Right atrium auricular region (tissue), 2 donors: ENCODE measurements at regions not wholly inside any gene's neighbourhood (a gene's known extent, or its start where the extent isn't known, plus 50 kb on each side); places are given as distances from the start of the nearest gene placed in this dataset.

Experiments
- DNase-seq: peaks from one replicate; pipeline ENCODE4 v3.0.0-alpha.2; 2019; ENCODE audit warnings: low spot score
- H3K27ac ChIP-seq, 2 donors: fragments of 200-600 bp; sonication (generic); 1 replicate in 1 of 2; 2 replicates in 1 of 2; pipeline ENCODE4 v1.5.1; 2016 to 2019
- H3K27me3 ChIP-seq, 2 donors: fragments of 200-600 bp; sonication (generic); one replicate each; pipeline versions ENCODE4 v1.5.1 to v1.6.0; 2017 to 2019
- H3K36me3 ChIP-seq: fragments of 200-600 bp; sonication (generic); one replicate; pipeline ENCODE4 v1.5.1; 2016
- H3K4me1 ChIP-seq, 2 donors: fragments of 200-600 bp; sonication (generic); one replicate each; pipeline versions ENCODE4 v1.5.1 to v1.6.0; 2017 to 2019
- H3K4me3 ChIP-seq, 2 donors: fragments of 200-600 bp; sonication (generic); 1 replicate in 1 of 2; 2 replicates in 1 of 2; pipeline ENCODE4 v1.5.1; 2017 to 2019; ENCODE audit warnings: mild to moderate bottlenecking in 1 of 2, moderate library complexity in 1 of 2
- H3K9me3 ChIP-seq, 2 donors: fragments of 200-600 bp; sonication (generic); one replicate each; pipeline ENCODE4 v1.5.1; 2019
- CTCF ChIP-seq, 2 donors: fragments of 200-600 bp; sonication (generic); IDR thresholded peaks; one replicate each; pipeline ENCODE4 v1.5.1; 2019; ENCODE audit warnings: antibody characterized with exemption in 2 of 2

DNA sequence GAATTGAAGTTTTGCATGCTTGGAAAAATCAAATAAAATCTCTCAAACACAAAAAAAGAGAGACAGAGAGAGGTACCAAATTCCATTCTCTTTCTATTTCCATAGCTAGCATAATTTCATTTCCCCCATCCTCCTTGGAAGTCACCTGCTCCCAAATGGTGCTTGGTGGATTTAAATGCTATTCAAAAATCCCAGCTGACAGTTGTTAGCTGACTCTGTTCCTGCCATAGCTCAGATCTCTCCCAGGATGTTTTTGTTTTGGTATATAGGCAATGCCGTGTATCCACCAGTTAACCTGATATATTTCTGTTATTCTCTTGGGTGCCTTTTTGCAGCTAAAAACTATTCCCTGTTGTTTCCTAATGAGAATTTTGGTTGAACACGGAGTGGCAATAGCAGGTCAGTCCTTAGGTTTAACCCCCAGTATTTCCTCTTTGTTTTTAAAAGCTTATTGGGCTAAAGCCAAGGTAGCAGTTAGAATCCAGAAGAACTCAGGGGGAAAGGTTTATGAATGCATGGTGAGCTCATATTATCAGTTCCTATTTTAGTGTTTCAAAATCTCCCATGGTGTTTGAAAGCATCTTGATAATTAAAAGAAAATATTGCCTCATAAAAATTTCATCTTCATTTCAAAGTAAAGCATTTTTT, 240.0 kb upstream of the GBE1 start:
- H3K36me3 ChIP-seq, result no peaks in the 10 kb centered on the region
- DNase-seq, result no peak
- peaks cover 0 to 7% of the 10 kb centered on the region in 2 donors for H3K4me1 ChIP-seq
- no peaks in the 10 kb centered on the region for H3K9me3 ChIP-seq
- H3K27ac ChIP-seq, result no peak overlapping the region
- TF ChIP-seq CTCF (IDR thresholded peaks at IDR 0.05), result no peak
- no peak overlapping the region for H3K4me3 ChIP-seq
- no peaks in the 10 kb centered on the region for H3K27me3 ChIP-seq

- H3K27me3 ChIP-seq, result no peaks in the 10 kb centered on the region
- DNase-seq, result no peak
- H3K36me3 ChIP-seq, result no peaks in the 10 kb centered on the region
- H3K9me3 ChIP-seq, result no peaks in the 10 kb centered on the region
- no peak for TF ChIP-seq CTCF (IDR thresholded peaks at IDR 0.05)
- H3K4me3 ChIP-seq, result no peak overlapping the region
- H3K4me1 ChIP-seq, result peaks cover 0 to 7% of the 10 kb centered on the region in 2 donors
- H3K27ac ChIP-seq, result no peak overlapping the region
These were observed 239.3 kb upstream of the GBE1 start for GRCh38 chr3:82000773-82001172.

- no peaks in the 10 kb centered on the region for H3K9me3 ChIP-seq
- no peak overlapping the region for H3K4me3 ChIP-seq
- no peaks in the 10 kb centered on the region for H3K27me3 ChIP-seq
- peaks cover 0 to 7% of the 10 kb centered on the region in 2 donors for H3K4me1 ChIP-seq
- H3K36me3 ChIP-seq, result no peaks in the 10 kb centered on the region
- DNase-seq, result no peak
- TF ChIP-seq CTCF (IDR thresholded peaks at IDR 0.05), result no peak
- no peak overlapping the region for H3K27ac ChIP-seq
These were observed 238.9 kb upstream of the GBE1 start for GRCh38 chr3:82000350-82000749.

DNA sequence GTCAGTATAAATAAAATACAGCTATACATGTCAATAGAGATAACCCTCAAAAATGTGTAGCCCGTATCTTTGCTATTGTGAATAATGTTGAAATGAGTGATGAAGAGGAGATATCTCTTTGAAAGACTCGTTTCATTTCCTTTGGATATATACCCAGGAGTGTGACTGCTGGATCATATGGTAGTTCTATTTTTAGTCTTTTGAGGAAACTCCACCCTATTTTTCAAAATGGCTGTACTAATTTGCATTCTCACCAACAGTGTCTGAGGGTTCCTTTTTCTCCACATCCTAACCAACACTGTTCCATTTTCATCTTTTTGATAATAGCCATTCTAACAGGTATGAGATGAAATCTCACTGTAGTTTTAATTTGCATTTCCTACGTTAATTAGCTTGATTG, 237.5 kb upstream of the GBE1 start:
- Histone ChIP-seq H3K9me3 (no peaks in the 10 kb centered on the region), H3K27me3 (no peaks in the 10 kb centered on the region), H3K27ac (no peak overlapping the region), H3K36me3 (no peaks in the 10 kb centered on the region), H3K4me1 (peaks cover 0 to 7% of the 10 kb centered on the region in 2 donors), H3K4me3 (no peak overlapping the region)
- no peak for DNase-seq
- no peak for TF ChIP-seq CTCF (IDR thresholded peaks at IDR 0.05)

- no peaks in the 10 kb centered on the region for H3K27me3 ChIP-seq
- no peaks in the 10 kb centered on the region for H3K36me3 ChIP-seq
- no peaks in the 10 kb centered on the region for H3K9me3 ChIP-seq
- DNase-seq, result no peak
- H3K4me1 ChIP-seq, result peaks cover 0 to 7% of the 10 kb centered on the region in 2 donors
- H3K27ac ChIP-seq, result no peak overlapping the region
- no peak for TF ChIP-seq CTCF (IDR thresholded peaks at IDR 0.05)
- no peak overlapping the region for H3K4me3 ChIP-seq
These were observed 236.8 kb upstream of the GBE1 start for GRCh38 chr3:81998139-81998755.

- no peak for DNase-seq
- TF ChIP-seq CTCF (IDR thresholded peaks at IDR 0.05), result no peak
- no peaks in the 10 kb centered on the region for H3K36me3 ChIP-seq
These were observed 235.9 kb upstream of the GBE1 start for GRCh38 chr3:81997390-81997789.

More at GRCh38 chr3:81997390-81997789, 235.9 kb upstream of the GBE1 start:
- Histone ChIP-seq H3K27me3 (no peaks in the 10 kb centered on the region), H3K9me3 (no peaks in the 10 kb centered on the region), H3K27ac (no peak overlapping the region), H3K4me3 (no peak overlapping the region), H3K4me1 (peaks cover 0 to 7% of the 10 kb centered on the region in 2 donors)
